NCI-H345 treated with DMSO at 0.1 percent for 48 hours (cell line): ENCODE measurements at regions not wholly inside any gene's neighbourhood (a gene's known extent, or its start where the extent isn't known, plus 50 kb on each side); places are given as distances from the start of the nearest gene placed in this dataset.
"Not testable (repeated sequence)": the region's sequence is repeated elsewhere in the genome, so short reads cannot be mapped to it uniquely, and the experiment has no call there.

Experiments used
- DNase-seq: peaks from one replicate; lab custom pipeline; 2025; ENCODE audit not compliant: unreplicated experiment; lab: John Stamatoyannopoulos, UW

DNA sequence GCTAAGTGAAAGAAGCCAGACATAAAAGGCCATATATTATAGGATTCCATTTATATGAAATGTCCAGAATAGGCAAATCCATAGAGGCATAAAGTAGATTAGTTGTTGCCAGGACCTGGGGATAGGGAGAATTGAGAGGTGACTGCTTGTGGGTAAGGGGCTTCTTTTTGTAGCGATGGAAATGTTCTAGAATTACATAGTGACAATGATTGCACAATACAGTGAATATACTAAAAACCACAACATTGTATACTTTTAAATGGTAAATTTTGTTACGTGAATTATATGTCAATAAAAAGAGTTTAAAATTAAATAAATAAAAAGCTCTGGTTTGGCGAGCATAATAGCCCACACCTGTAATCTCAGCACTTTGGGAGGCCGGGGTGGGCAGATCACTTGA is 486.8 kb downstream of the KLF12 start:
- no peak for DNase-seq

DNA sequence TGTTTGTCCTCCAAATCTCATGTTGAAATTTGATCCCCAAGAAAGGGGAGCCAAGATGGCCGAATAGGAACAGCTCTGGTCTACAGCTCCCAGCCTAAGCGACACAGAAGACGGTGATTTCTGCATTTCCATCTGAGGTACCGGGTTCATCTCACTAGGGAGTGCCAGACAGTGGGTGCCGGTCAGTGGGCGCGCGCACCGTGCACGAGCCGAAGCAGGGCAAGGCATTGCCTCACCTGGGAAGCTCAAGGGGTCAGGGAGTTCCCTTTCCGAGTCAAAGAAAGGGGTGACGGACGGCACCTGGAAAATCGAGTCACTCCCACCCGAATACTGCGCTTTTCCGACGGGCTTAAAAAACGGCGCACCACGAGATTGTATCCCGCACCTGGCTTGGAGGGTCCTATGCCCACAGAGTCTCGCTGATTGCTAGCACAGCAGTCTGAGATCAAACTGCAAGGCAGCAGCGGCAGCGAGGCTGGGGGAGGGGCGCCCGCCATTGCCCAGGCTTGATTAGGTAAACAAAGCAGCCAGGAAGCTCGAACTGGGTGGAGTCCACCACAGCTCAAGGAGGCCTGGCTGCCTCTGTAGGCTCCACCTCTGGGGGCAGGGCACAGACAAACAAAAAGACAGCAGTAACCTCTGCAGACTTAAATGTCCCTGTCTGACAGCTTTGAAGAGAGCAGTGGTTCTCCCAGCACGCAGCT is 493.6 kb downstream of the KLF12 start:
- DNase-seq: not testable (repeated sequence)

GRCh38 chr13:73635166-73635787 is 498.9 kb downstream of the KLF12 start:
- no peak for DNase-seq

DNA sequence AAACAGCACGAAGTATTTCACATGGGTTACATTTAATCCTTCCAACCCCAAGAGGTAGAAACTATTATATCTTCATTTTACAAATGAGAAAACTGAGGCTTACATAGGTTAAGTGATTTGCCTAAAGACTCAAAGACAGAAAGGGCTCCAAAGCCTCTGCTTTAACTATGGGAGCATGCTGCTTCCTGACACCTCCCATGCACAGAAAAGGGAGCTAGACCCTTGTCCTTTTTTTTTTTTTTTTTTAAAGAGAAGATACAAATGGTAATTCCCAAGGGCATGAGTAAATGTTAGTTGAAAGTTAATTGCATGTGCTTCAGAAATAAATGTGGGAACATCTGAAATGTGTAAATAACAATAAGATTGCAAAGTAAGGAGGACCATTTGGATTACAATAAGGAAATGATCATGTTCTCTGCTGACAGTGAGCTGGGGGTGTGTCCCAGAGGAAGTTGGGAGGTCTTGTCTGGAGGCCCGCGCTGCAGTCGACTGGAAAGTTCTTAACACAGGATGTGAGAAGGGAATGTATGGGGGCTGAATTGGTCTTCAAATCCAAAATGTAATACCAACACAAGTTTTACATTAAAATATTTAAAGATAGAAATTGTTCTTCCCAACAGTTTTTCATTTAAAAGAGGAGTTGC is 500.3 kb downstream of the KLF12 start:
- no peak for DNase-seq

DNA sequence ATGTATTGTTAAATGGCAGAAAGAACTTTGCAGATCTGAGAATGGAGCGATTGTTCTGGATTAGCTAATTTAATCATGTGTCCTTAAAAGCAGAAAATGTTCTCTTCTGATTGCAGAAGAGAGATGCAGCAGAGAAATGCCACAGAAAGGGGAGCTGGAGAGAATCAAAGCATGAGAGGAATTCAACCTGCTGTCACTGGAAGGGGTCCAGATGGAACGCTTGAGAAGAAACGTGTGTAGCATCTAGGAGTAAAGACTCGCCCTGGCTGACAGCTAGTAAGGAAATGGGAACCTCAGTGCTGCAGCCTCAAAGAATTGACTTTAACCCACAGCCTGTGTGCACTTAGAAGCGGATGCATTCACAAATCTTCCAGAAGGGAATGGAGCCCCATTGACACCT is 502.8 kb downstream of the KLF12 start:
- DNase-seq: no peak

- no peak for DNase-seq
Measured at GRCh38 chr13:73625562-73626339, 508.5 kb downstream of the KLF12 start.

- DNase-seq: no peak
Measured at GRCh38 chr13:73623281-73623680, 510.9 kb downstream of the KLF12 start.

DNA sequence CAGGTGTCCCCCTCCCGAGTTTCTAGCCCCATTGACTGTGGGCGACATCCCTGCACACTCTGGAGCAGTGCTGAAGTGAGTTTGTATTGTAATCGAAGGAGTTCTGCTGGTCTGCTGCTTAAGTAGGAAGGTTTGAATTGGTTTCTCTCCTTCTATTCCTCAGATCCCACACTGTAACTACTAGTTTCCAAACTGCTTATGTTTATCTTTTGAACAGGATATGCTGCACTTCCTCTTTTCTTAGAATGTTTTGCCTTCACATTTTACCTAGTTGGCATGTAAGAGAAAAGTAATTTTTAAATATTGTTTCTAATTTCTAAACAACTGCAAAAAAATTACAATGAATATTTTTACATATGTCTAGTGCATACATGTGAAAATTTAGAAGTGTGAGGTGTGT is 511.8 kb downstream of the KLF12 start:
- no peak for DNase-seq

- no peak for DNase-seq
Measured at GRCh38 chr13:73618275-73618865, 515.8 kb downstream of the KLF12 start.

DNA sequence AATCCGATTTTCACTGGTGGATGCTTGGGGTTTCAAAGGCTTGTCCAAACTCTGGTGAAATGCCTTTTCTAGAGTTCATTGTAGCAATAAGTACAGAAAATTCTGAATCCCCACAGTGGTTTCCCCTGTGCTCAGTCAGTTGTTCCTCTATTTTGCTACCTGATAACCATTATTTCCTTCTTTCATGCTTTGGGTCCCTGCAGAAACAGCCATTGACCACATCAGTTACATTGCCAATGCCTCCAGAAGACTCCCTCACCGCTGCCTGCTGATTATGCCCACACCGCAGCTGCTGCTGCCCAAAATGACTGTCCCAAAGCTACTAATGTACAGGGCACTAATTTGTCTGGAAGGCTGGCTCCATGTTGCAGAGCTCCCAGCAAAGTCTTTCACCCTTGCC is 517.3 kb downstream of the KLF12 start:
- DNase-seq: no peak

- DNase-seq: no peak
Measured at GRCh38 chr13:73610799-73611592, 523.2 kb downstream of the KLF12 start.

GRCh38 chr13:73608711-73609485 is 525.3 kb downstream of the KLF12 start:
- peak; percentile 49 for DNase-seq

DNA sequence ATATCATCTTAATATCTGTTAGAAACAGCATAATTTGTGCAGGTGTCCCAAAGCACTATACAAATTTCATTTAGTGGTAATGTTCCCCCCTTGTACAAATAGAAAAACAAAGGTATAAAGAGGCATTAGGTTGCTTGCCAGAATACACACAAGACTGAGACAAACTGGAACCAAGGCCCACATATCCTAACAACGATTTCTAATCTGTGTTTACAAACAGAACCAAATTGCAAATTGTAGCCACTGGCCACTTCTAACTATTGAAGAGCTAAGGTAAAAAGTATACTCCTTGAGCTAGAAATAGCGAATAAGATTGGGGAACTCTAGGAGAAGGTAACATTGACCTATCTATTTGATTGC is 526.1 kb downstream of the KLF12 start:
- peak; percentile 42 for DNase-seq

DNA sequence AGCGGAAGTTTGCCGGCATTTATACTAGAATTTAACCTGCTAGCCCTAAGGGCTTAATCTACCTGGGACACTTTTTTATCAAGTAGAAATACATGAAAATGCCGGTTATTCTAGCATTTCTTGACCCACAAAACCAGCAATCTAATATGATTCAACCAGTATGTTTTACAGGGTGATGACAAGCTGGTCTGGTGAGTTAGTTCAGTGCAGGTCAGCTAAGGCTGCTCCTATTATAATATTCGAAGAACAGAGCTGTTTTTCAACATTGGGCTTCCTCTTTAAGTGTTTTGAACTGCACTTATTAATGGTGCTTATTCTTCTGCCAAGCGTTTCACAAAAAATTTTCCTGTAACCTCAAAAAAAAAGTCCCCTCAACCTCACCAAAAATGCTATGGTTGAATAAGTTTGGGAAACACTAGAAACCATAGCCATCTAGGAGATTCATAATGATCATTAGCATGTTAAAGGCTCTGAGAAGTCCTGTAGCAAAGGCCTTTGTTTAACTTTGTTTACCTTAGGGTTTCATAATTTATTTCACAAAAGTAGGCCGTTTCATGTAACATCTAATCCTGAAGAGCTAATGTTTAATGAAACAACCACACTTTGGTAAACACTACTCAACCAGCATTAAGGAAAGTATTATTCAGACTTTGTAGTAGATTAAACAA is 526.6 kb downstream of the KLF12 start:
- peak; percentile 42 for DNase-seq

- DNase-seq: no peak
Measured at GRCh38 chr13:73603646-73604045, 530.6 kb downstream of the KLF12 start.

GRCh38 chr13:73602295-73602694 is 531.9 kb downstream of the KLF12 start:
- no peak for DNase-seq

- no peak for DNase-seq
Measured at GRCh38 chr13:73601708-73602107, 532.5 kb downstream of the KLF12 start.

- no peak for DNase-seq
Measured at GRCh38 chr13:73599232-73600128, 534.7 kb downstream of the KLF12 start.
